CD4-positive, alpha-beta T cell treated with Interleukin-2 at 100 ng/mL for 4 hours (primary cell): ENCODE measurements at regions not wholly inside any gene's neighbourhood (a gene's known extent, or its start where the extent isn't known, plus 50 kb on each side); places are given as distances from the start of the nearest gene placed in this dataset.

Experiments
- DNase-seq: peaks from one replicate; pipeline ENCODE4 v3.0.0-alpha.2; 2020; ENCODE audit warnings: low spot score

- no peak for DNase-seq
Observed at GRCh38 chrX:9148615-9149399, 114.9 kb upstream of the FAM9B start.

GRCh38 chrX:9149501-9150245, 115.7 kb upstream of the FAM9B start:
- no peak for DNase-seq

GRCh38 chrX:9151772-9152307, 117.9 kb upstream of the FAM9B start:
- no peak for DNase-seq

GRCh38 chrX:9153300-9153699, 119.4 kb upstream of the FAM9B start:
- DNase-seq = no peak

GRCh38 chrX:9158611-9159010, 124.7 kb upstream of the FAM9B start:
- DNase-seq = no peak

- peak; percentile 2 for DNase-seq
Observed at GRCh38 chrX:9160698-9161329, 126.9 kb upstream of the FAM9B start.

- no peak for DNase-seq
Observed at GRCh38 chrX:9162698-9163097, 128.8 kb upstream of the FAM9B start.

GRCh38 chrX:9163214-9163709, 129.3 kb upstream of the FAM9B start:
- peak; percentile 1 for DNase-seq

GRCh38 chrX:9164086-9164485, 130.2 kb upstream of the FAM9B start:
- DNase-seq = no peak

GRCh38 chrX:9164533-9165426, 130.9 kb upstream of the FAM9B start:
- no peak for DNase-seq

GRCh38 chrX:9166584-9166944, 132.6 kb upstream of the FAM9B start:
- no peak for DNase-seq

GRCh38 chrX:9171841-9172463, 138.0 kb upstream of the FAM9B start:
- no peak for DNase-seq

- DNase-seq = no peak
Observed at GRCh38 chrX:9172464-9172850, 138.5 kb upstream of the FAM9B start.

GRCh38 chrX:9180623-9181022, 146.7 kb upstream of the FAM9B start:
- DNase-seq = no peak

GRCh38 chrX:9182041-9182440, 148.1 kb upstream of the FAM9B start:
- DNase-seq = no peak

GRCh38 chrX:9183481-9183880, 149.6 kb upstream of the FAM9B start:
- DNase-seq = no peak

- no peak for DNase-seq
Observed at GRCh38 chrX:9184211-9184610, 150.3 kb upstream of the FAM9B start.

GRCh38 chrX:9188117-9188516, 154.2 kb upstream of the FAM9B start:
- DNase-seq = no peak

GRCh38 chrX:9189286-9189685, 155.4 kb upstream of the FAM9B start:
- DNase-seq = no peak

- no peak for DNase-seq
Observed at GRCh38 chrX:9191392-9191791, 157.5 kb upstream of the FAM9B start.

GRCh38 chrX:9195199-9195880, 161.4 kb upstream of the FAM9B start:
- peak; percentile 0 for DNase-seq
